Renal pelvis (tissue), 1 donor: ENCODE measurements at regions not wholly inside any gene's neighbourhood (a gene's known extent, or its start where the extent isn't known, plus 50 kb on each side); places are given as distances from the start of the nearest gene placed in this dataset.

Experiments used
- DNase-seq: peaks from one replicate; pipeline ENCODE4 v3.0.0-alpha.2; 2013

GRCh38 chr13:40074338-40074737 lies 418.9 kb downstream of the COG6 start:
- no peak for DNase-seq

GRCh38 chr13:40075281-40075680 lies 419.8 kb downstream of the COG6 start:
- no peak for DNase-seq

- no peak for DNase-seq
Observed at GRCh38 chr13:40076765-40077362, 421.4 kb downstream of the COG6 start.

- DNase-seq = no peak
Observed at GRCh38 chr13:40077396-40078027, 422.1 kb downstream of the COG6 start.

GRCh38 chr13:40079721-40080120 lies 424.3 kb downstream of the COG6 start:
- DNase-seq = no peak

- DNase-seq = no peak
Observed at GRCh38 chr13:40080676-40081075, 425.2 kb downstream of the COG6 start.

GRCh38 chr13:40082639-40083038 lies 427.2 kb downstream of the COG6 start:
- DNase-seq = peak; percentile 48

- DNase-seq = no peak
Observed at GRCh38 chr13:40083841-40084240, 428.4 kb downstream of the COG6 start.

GRCh38 chr13:40084934-40085333 lies 429.5 kb downstream of the COG6 start:
- no peak for DNase-seq

- DNase-seq = peak; percentile 47
Observed at GRCh38 chr13:40087091-40088002, 431.9 kb downstream of the COG6 start.

- peak; percentile 54 for DNase-seq
Observed at GRCh38 chr13:40094056-40094455, 438.6 kb downstream of the COG6 start.

- no peak for DNase-seq
Observed at GRCh38 chr13:40095695-40096356, 440.4 kb downstream of the COG6 start.

- DNase-seq = no peak
Observed at GRCh38 chr13:40096357-40096901, 441.0 kb downstream of the COG6 start.

- no peak for DNase-seq
Observed at GRCh38 chr13:40098246-40098645, 442.8 kb downstream of the COG6 start.

GRCh38 chr13:40101708-40102359 lies 446.4 kb downstream of the COG6 start:
- DNase-seq = no peak

- no peak for DNase-seq
Observed at GRCh38 chr13:40102360-40102727, 446.9 kb downstream of the COG6 start.

GRCh38 chr13:40102854-40103253 lies 447.4 kb downstream of the COG6 start:
- no peak for DNase-seq

- no peak for DNase-seq
Observed at GRCh38 chr13:40103864-40104263, 448.4 kb downstream of the COG6 start.

- no peak for DNase-seq
Observed at GRCh38 chr13:40105231-40105630, 449.8 kb downstream of the COG6 start.

- DNase-seq = no peak
Observed at GRCh38 chr13:40109351-40109844, 453.9 kb downstream of the COG6 start.

GRCh38 chr13:40113643-40114304 lies 458.3 kb downstream of the COG6 start:
- no peak for DNase-seq
